SK-N-SH (cell line): ENCODE measurements at regions not wholly inside any gene's neighbourhood (a gene's known extent, or its start where the extent isn't known, plus 50 kb on each side); places are given as distances from the start of the nearest gene placed in this dataset.

ENCODE experiments used
- CTCF ChIA-PET: fragments of 300-600, 350-600 bp; formaldehyde crosslinking; extraction: SDS; loops from one replicate; lab custom pipeline; 2021; lab: Yijun Ruan, JAX
- POLR2A ChIA-PET: fragments of 350-600 bp; sonication (Branson Sonifier 250); formaldehyde crosslinking; extraction: SDS; loops from one replicate; lab custom pipeline; 2020; ENCODE audit warnings: antibody characterized with exemption, inconsistent platforms; lab: Yijun Ruan, JAX
- DNase-seq: peaks from one replicate; pipeline ENCODE4 v3.0.0; 2012
- H2AFZ ChIP-seq: fragments of 200-600 bp; sonication (generic); 2 replicates; pipeline ENCODE4 v1.8.1; 2016; ENCODE audit warnings: antibody characterized with exemption, mild to moderate bottlenecking, low read depth
- H3F3A ChIP-seq: fragments of 200-600 bp; sonication (generic); replicated peaks from 2 replicates; pipeline ENCODE3; 2016; ENCODE audit warnings: antibody characterized with exemption, mild to moderate bottlenecking; ENCODE audit not compliant: insufficient read depth
- H3K27ac ChIP-seq, 2 experiments: fragments of 200-500 bp in 1 of 2; fragments of 200-600 bp in 1 of 2; sonication (Bioruptor generic) in 1 of 2; sonication (generic), shearing (Covaris generic) in 1 of 2; 2 replicates each; pipeline versions ENCODE4 v1.5.1 to v1.6.1; 2014 to 2016; ENCODE audit warnings: low read depth in 2 of 2, inconsistent platforms in 1 of 2, low read length in 1 of 2, mild to moderate bottlenecking in 1 of 2, mixed read lengths in 1 of 2
- H3K27me3 ChIP-seq: fragments of 200-600 bp; sonication (generic), shearing (Covaris generic); 2 replicates; pipeline ENCODE4 v1.6.1; 2016; ENCODE audit warnings: mixed run types; ENCODE audit not compliant: insufficient read depth
- H3K36me3 ChIP-seq, 2 experiments: fragments of 200-500 bp in 1 of 2; fragments of 200-600 bp in 1 of 2; sonication (Bioruptor generic) in 1 of 2; sonication (generic) in 1 of 2; replicated peaks in 1 of 2; 2 replicates each; pipeline versions ENCODE3 to v1.5.1; 2014 to 2016; ENCODE audit warnings: low read length in 1 of 2, mild to moderate bottlenecking in 1 of 2; ENCODE audit not compliant: insufficient read depth in 2 of 2, control insufficient read depth in 1 of 2
- H3K4me1 ChIP-seq, 2 experiments: fragments of 200-500 bp in 1 of 2; fragments of 200-600 bp in 1 of 2; sonication (Bioruptor generic) in 1 of 2; sonication (generic), shearing (Covaris generic) in 1 of 2; 2 replicates each; pipeline versions ENCODE4 v1.5.1 to v1.6.1; 2014 to 2016; ENCODE audit warnings: low read depth in 1 of 2, low read length in 1 of 2, mixed run types in 1 of 2; ENCODE audit not compliant: insufficient read depth in 2 of 2, control insufficient read depth in 1 of 2
- H3K4me2 ChIP-seq: fragments of 200-600 bp; sonication (generic), shearing (Covaris generic); 2 replicates; pipeline ENCODE4 v1.6.1; 2017; ENCODE audit warnings: mixed run types
- H3K4me3 ChIP-seq, 2 experiments: fragments of 200-500 bp in 1 of 2; fragments of 200-600 bp in 1 of 2; sonication (Bioruptor generic) in 1 of 2; sonication (generic), shearing (Covaris generic) in 1 of 2; 2 replicates each; pipeline versions ENCODE4 v1.5.1 to v1.8.1; 2014 to 2016; ENCODE audit warnings: low read depth in 2 of 2, inconsistent platforms in 1 of 2, low read length in 1 of 2, mild to moderate bottlenecking in 1 of 2, mixed read lengths in 1 of 2, moderate library complexity in 1 of 2
- H3K79me2 ChIP-seq: fragments of 200-600 bp; sonication (generic); 2 replicates; pipeline ENCODE4 v1.8.1; 2017; ENCODE audit warnings: mild to moderate bottlenecking; ENCODE audit not compliant: insufficient read depth
- H3K9ac ChIP-seq: fragments of 200-600 bp; sonication (generic); 2 replicates; pipeline ENCODE4 v1.6.1; 2017; ENCODE audit warnings: mixed run types
- H3K9me2 ChIP-seq: fragments of 200-600 bp; sonication (generic); 2 replicates; pipeline ENCODE4 v1.6.1; 2017; ENCODE audit warnings: mixed run types
- H3K9me3 ChIP-seq: fragments of 200-600 bp; sonication (generic); 2 replicates; pipeline ENCODE4 v1.6.1; 2017; ENCODE audit warnings: mixed run types, mild to moderate bottlenecking, moderate library complexity
- H4K20me1 ChIP-seq: fragments of 200-600 bp; sonication (generic); 2 replicates; pipeline ENCODE4 v1.6.1; 2017; ENCODE audit warnings: mild to moderate bottlenecking, mixed run types; ENCODE audit not compliant: insufficient read depth
- CHD2 ChIP-seq: fragments of 150-350 bp; IDR thresholded peaks from 2 replicates; pipeline ENCODE4 v1.6.1; 2018; ENCODE audit warnings: low read length; ENCODE audit not compliant: partially characterized antibody
- CTCF ChIP-seq: fragments of 200-600 bp; sonication (generic); IDR thresholded peaks from 2 replicates; pipeline ENCODE4 v1.6.1; 2017; ENCODE audit warnings: antibody characterized with exemption, mild to moderate bottlenecking, moderate library complexity
- EP300 ChIP-seq, 2 experiments: IDR thresholded peaks; 2 replicates each; pipeline versions ENCODE4 v1.4.0 to v1.6.1; 2012; ENCODE audit warnings: borderline replicate concordance in 1 of 2, low read depth in 1 of 2, low read length in 1 of 2
- FOXM1 ChIP-seq: IDR thresholded peaks from 2 replicates; pipeline ENCODE4 v1.4.0; 2012; ENCODE audit warnings: low read depth, mild to moderate bottlenecking
- GATA2 ChIP-seq: sonication (generic); formaldehyde crosslinking; IDR thresholded peaks from 2 replicates; pipeline ENCODE4 v1.5.0; 2020; ENCODE audit warnings: mild to moderate bottlenecking, missing genetic modification reagents
- IRF3 ChIP-seq: fragments of 150-350 bp; IDR thresholded peaks from 2 replicates; pipeline ENCODE4 v1.6.1; 2016; ENCODE audit warnings: mild to moderate bottlenecking, low read depth, low read length
- JUND ChIP-seq: IDR thresholded peaks from 2 replicates; pipeline ENCODE4 v1.4.0; 2012
- MXI1 ChIP-seq: IDR thresholded peaks from 2 replicates; pipeline ENCODE4 v1.6.1; 2012; ENCODE audit warnings: mild to moderate bottlenecking, low read depth, low read length, improper control_type of control experiment
- NFIC ChIP-seq: IDR thresholded peaks from 2 replicates; pipeline ENCODE4 v1.4.0; 2012; ENCODE audit warnings: borderline replicate concordance
- NRF1 ChIP-seq: IDR thresholded peaks from 2 replicates; pipeline ENCODE4 v1.6.1; 2012; ENCODE audit warnings: low read depth, mild to moderate bottlenecking, low read length
- RAD21 ChIP-seq: IDR thresholded peaks from 2 replicates; pipeline ENCODE4 v1.6.1; 2012; ENCODE audit warnings: mild to moderate bottlenecking, low read length
- RCOR1 ChIP-seq: fragments of 150-350 bp; IDR thresholded peaks from 2 replicates; pipeline ENCODE4 v1.6.1; 2017; ENCODE audit warnings: antibody characterized with exemption, low read length
- RFX5 ChIP-seq: IDR thresholded peaks from 2 replicates; pipeline ENCODE4 v1.6.1; 2012; ENCODE audit warnings: mild to moderate bottlenecking, improper control_type of control experiment, low read length
- RXRA ChIP-seq: IDR thresholded peaks from 2 replicates; pipeline ENCODE4 v1.4.0; 2012; ENCODE audit warnings: low read depth, mild to moderate bottlenecking, borderline replicate concordance
- SIN3A ChIP-seq: IDR thresholded peaks from 2 replicates; pipeline ENCODE4 v1.6.1; 2012; ENCODE audit warnings: low read depth, mild to moderate bottlenecking, low read length, moderate library complexity, borderline replicate concordance
- SMC3 ChIP-seq: IDR thresholded peaks from 2 replicates; pipeline ENCODE4 v1.6.1; 2012; ENCODE audit warnings: low read depth, low read length, improper control_type of control experiment
- TEAD4 ChIP-seq: IDR thresholded peaks from 2 replicates; pipeline ENCODE4 v1.4.0; 2012; ENCODE audit warnings: mild to moderate bottlenecking, borderline replicate concordance; ENCODE audit not compliant: insufficient read depth
- USF1 ChIP-seq: IDR thresholded peaks from 2 replicates; pipeline ENCODE4 v1.4.0; 2012; ENCODE audit warnings: low read depth, borderline replicate concordance
- USF2 ChIP-seq: fragments of 150-350 bp; IDR thresholded peaks from 2 replicates; pipeline ENCODE4 v1.6.1; 2017; ENCODE audit warnings: antibody characterized with exemption, low read length, low read depth, borderline replicate concordance
- YY1 ChIP-seq: IDR thresholded peaks from 2 replicates; pipeline ENCODE4 v1.4.0; 2012; ENCODE audit warnings: low read depth, mild to moderate bottlenecking
- ZBTB33 ChIP-seq: IDR thresholded peaks from 2 replicates; pipeline ENCODE4 v1.4.0; 2012; ENCODE audit warnings: low read depth, borderline replicate concordance
- WGBS: methylation state at CpG from one replicate; pipeline ENCODE4 v1.1.6; 2017; ENCODE audit warnings: low lambda C conversion rate; 5-methylcytosine and 5-hydroxymethylcytosine counted together

GRCh38 chr5:118199801-118200200 lies 788.5 kb downstream of the DTWD2 start:
- 45% methylated on average over 2 of the region's 2 CpGs for WGBS
- no peak overlapping the region for H2AFZ ChIP-seq
- no peak for TF ChIP-seq MXI1
- TF ChIP-seq YY1, result no peak
- no peak for TF ChIP-seq USF1
- TF ChIP-seq SIN3A, result no peak
- no peak for TF ChIP-seq CHD2
- no peak for TF ChIP-seq RAD21
- TF ChIP-seq FOXM1, result no peak
- no peak for TF ChIP-seq NFIC
- TF ChIP-seq JUND, result no peak
- TF ChIP-seq RFX5, result no peak
- TF ChIP-seq RXRA, result no peak
- TF ChIP-seq RCOR1, result no peak
- no peak for TF ChIP-seq EP300 (IDR thresholded peaks at IDR 0.05; ENCODE audit: borderline replicate concordance in 1 of 2, low read depth in 1 of 2, low read length in 1 of 2)
- no peak for TF ChIP-seq GATA2 (CRISPR knock-in tag)
- TF ChIP-seq, all 33 proteins: peak for 0
- H3F3A ChIP-seq, result no peaks in the 10 kb centered on the region
- no peak overlapping the region for H3K4me3 ChIP-seq
- no peaks in the 10 kb centered on the region for H4K20me1 ChIP-seq
- no peak overlapping the region for H3K27ac ChIP-seq
- DNase-seq, result no peak
- H3K36me3 ChIP-seq, result no peaks in the 10 kb centered on the region
- no peaks in the 10 kb centered on the region for H3K4me1 ChIP-seq
- no peaks in the 10 kb centered on the region for H3K79me2 ChIP-seq
- no peak overlapping the region for H3K9ac ChIP-seq
- CTCF ChIA-PET, result no interaction called here
- H3K27me3 ChIP-seq, result no peaks in the 10 kb centered on the region
- no peak overlapping the region for H3K4me2 ChIP-seq
- H3K9me2 ChIP-seq, result no peaks in the 10 kb centered on the region
- no peaks in the 10 kb centered on the region for H3K9me3 ChIP-seq
- POLR2A ChIA-PET, result no interaction called here

GRCh38 chr5:118196229-118196628 lies 792.1 kb downstream of the DTWD2 start:
- ChIA-PET POLR2A (no interaction called here), CTCF (no interaction called here)
- Histone ChIP-seq H3K79me2 (no peaks in the 10 kb centered on the region), H3K36me3 (no peaks in the 10 kb centered on the region), H4K20me1 (no peaks in the 10 kb centered on the region), H3K27ac (no peak overlapping the region), H2AFZ (no peak overlapping the region), H3K9me2 (no peaks in the 10 kb centered on the region), H3K27me3 (no peaks in the 10 kb centered on the region), H3F3A (no peaks in the 10 kb centered on the region), H3K9me3 (no peaks in the 10 kb centered on the region; the same call in 1 of the 2 replicates), H3K4me2 (no peak overlapping the region), H3K4me3 (no peak overlapping the region), H3K9ac (no peak overlapping the region), H3K4me1 (no peaks in the 10 kb centered on the region)
- 14% methylated on average over 2 of the region's 2 CpGs for WGBS
- DNase-seq, result no peak
- TF ChIP-seq CTCF, result no peak
- TF ChIP-seq MXI1, result no peak
- no peak for TF ChIP-seq ZBTB33
- TF ChIP-seq RFX5, result no peak
- no peak for TF ChIP-seq RAD21
- TF ChIP-seq FOXM1, result no peak
- TF ChIP-seq EP300 (IDR thresholded peaks at IDR 0.05; ENCODE audit: borderline replicate concordance in 1 of 2, low read depth in 1 of 2, low read length in 1 of 2), result no peak
- TF ChIP-seq SMC3, result no peak
- no peak for TF ChIP-seq TEAD4
- no peak for TF ChIP-seq USF2
- TF ChIP-seq IRF3, result no peak
- TF ChIP-seq JUND, result no peak
- no peak for TF ChIP-seq USF1
- no peak for TF ChIP-seq YY1
- no peak for TF ChIP-seq NFIC
- no peak for TF ChIP-seq NRF1
- TF ChIP-seq RXRA, result no peak
